ENCODE measurements at regions not wholly inside any gene's neighbourhood (a gene's known extent, or its start where the extent isn't known, plus 50 kb on each side); places are given as distances from the start of the nearest gene placed in this dataset.

- dilution Hi-C loops (cut with MboI; ENCODE audit: extremely low pct_ligation_motif_present, low sequenced_read_pairs) = no loop called here
- H3K79me2 ChIP-seq (ENCODE audit: control insufficient read depth, insufficient read depth, low read length) = no peaks in the 10 kb centered on the region
- H3K4me1 ChIP-seq (ENCODE audit: control insufficient read depth, extremely low read depth, insufficient read depth, low read length) = no peaks in the 10 kb centered on the region
- intact Hi-C loops (cut with micrococcal nuclease) = no loop called here
- CTCF ChIA-PET = no interaction called here
- no peaks in the 10 kb centered on the region for H3K36me3 ChIP-seq (ENCODE audit: control insufficient read depth in 2 of 2, extremely low read depth in 1 of 2, insufficient read depth in 2 of 2, low read length in 2 of 2)
- H3K4me2 ChIP-seq (ENCODE audit: insufficient read depth, low read length) = no peak overlapping the region
- no peak overlapping the region for H3K4me3 ChIP-seq (replicated peaks in 1 of 3; ENCODE audit: insufficient read depth in 1 of 3, low read depth in 1 of 3, low read length in 3 of 3)
- H3K27me3 ChIP-seq (ENCODE audit: control insufficient read depth in 2 of 2, insufficient read depth in 2 of 2, low read length in 2 of 2) = no peaks in the 10 kb centered on the region
- POLR2A ChIA-PET = no interaction called here
- FAIRE-seq = no peak
- H4K20me1 ChIP-seq (replicated peaks; ENCODE audit: control insufficient read depth, extremely low read depth, insufficient read depth, low read length) = no peaks in the 10 kb centered on the region
- H2AFZ ChIP-seq (ENCODE audit: low read depth, low read length) = no peak overlapping the region
- DNase-seq (ENCODE audit: low read depth, low spot score) = no peak
- H3K9ac ChIP-seq (replicated peaks; ENCODE audit: extremely low read depth, insufficient read depth, low read length) = no peak overlapping the region
- H3K9me3 ChIP-seq (replicated peaks; ENCODE audit: control insufficient read depth, insufficient read depth, low read length) = peaks cover 2% of the 10 kb centered on the region
- no TSS peak for BruUV-seq (replicated peaks)
- H3K27ac ChIP-seq (ENCODE audit: insufficient read depth, low read depth, low read length) = no peak overlapping the region
- TF ChIP-seq JUN (IDR thresholded peaks at IDR 0.05; ENCODE audit: borderline replicate concordance, insufficient read depth, insufficient read length, low read depth) = no peak
- TF ChIP-seq EZH2 (IDR thresholded peaks at IDR 0.05; ENCODE audit: borderline replicate concordance, low read depth, low read length, severe bottlenecking) = no peak
- TF ChIP-seq POLR2A (IDR thresholded peaks at IDR 0.05; ENCODE audit: low read depth, low read length) = no peak
- TF ChIP-seq FOS (IDR thresholded peaks at IDR 0.05; ENCODE audit: borderline replicate concordance, insufficient read depth, low read length) = no peak
- TF ChIP-seq GATA2 (IDR thresholded peaks at IDR 0.05; ENCODE audit: insufficient read depth, insufficient read length, low read depth, low read length) = no peak
- no peak for TF ChIP-seq MAX (IDR thresholded peaks at IDR 0.05; ENCODE audit: insufficient read depth, insufficient read length)
- TF ChIP-seq MYC (IDR thresholded peaks at IDR 0.05; ENCODE audit: low read depth, low read length) = no peak
- TF ChIP-seq POLR2AphosphoS5 (IDR thresholded peaks at IDR 0.05; ENCODE audit: insufficient read depth, low read depth, low read length) = no peak
- TF ChIP-seq CTCF (IDR thresholded peaks at IDR 0.05; ENCODE audit: extremely low read depth in 1 of 2, insufficient read depth in 1 of 2, low read depth in 1 of 2, low read length in 2 of 2) = no peak
- H3K9me1 ChIP-seq (replicated peaks; ENCODE audit: control insufficient read depth, extremely low read depth, insufficient read depth, low read length) = no peaks in the 10 kb centered on the region
These were observed 155.1 kb upstream of the CNTN4 start for GRCh38 chr3:1943395-1944118.
